CD4-positive, alpha-beta T cell treated with Interferon alpha-2 for 1 hour (primary cell): ENCODE measurements at regions not wholly inside any gene's neighbourhood (a gene's known extent, or its start where the extent isn't known, plus 50 kb on each side); places are given as distances from the start of the nearest gene placed in this dataset.
A peak's percentile ranks its signal among the peaks of the same experiment; 100 is the strongest.
"Not testable (repeated sequence)": the region's sequence is repeated elsewhere in the genome, so short reads cannot be mapped to it uniquely, and the experiment has no call there.

Source experiments
- DNase-seq, 2 donors: peaks; one replicate each; pipeline ENCODE4 v3.0.0-alpha.2; 2020 to 2022

GRCh38 chr12:107509421-107509820, 176.2 kb upstream of the PWP1 start:
- DNase-seq = no peak

DNA sequence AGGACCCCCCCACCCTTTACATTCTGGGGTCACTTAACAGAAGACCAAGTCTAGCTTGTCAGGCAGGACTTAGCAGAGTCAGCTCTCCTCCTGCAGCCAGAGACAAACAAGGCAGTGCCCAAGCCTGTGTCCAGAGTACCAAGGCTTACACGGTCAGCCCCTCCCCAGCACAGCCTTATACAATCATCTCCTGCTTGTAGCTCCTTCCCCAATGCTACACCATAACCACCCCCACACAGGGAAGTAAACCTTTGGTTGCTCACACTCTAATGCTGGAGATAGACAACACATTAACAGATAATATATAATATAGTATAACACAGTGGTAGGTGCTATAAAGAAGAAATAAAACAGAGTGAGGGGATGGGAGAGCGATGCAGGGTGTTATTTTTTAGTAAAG, 175.4 kb upstream of the PWP1 start:
- no peak for DNase-seq

DNA sequence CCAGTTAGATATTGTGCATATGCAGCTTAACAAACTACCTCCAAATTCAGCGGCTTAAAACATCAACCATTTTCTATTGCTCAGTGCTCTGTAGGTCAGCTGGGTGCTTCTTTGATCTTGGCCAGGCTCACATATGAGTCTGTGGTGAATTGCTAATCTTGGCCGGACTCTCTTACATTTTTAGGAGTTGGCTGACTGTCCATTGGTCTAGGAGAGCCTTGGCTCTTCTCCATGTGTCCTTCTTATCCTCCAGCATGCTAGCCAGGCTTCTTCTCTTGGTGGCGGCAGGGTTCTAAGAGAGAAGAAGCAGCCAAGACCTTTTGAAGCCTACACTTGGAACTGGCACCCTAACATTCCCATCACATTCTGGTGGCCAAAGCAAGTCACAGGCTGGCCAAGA, 174.3 kb upstream of the PWP1 start:
- no peak for DNase-seq

GRCh38 chr12:107512391-107512790, 173.2 kb upstream of the PWP1 start:
- no peak for DNase-seq

DNA sequence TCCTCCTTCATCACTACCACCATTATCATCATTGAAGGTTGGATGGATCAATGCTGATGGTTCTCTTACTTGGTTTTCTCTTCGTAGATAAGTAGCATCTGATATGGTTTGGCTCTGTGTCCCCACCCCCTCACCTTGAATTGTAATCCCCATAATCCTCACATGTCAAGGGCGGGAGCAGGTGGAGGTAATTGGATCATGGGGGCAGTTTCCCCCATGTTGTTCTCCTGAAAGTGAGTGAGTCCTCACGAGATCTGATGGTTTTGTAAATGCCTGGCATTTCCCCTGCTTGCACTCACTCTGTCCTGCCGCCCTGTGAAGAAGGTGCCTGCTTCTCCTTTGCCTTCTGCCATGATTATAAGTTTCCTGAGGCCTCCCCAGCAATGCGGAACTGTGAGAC, 172.4 kb upstream of the PWP1 start:
- DNase-seq = no peak

- DNase-seq = no peak
These were observed 171.8 kb upstream of the PWP1 start for GRCh38 chr12:107513636-107514400.

DNA sequence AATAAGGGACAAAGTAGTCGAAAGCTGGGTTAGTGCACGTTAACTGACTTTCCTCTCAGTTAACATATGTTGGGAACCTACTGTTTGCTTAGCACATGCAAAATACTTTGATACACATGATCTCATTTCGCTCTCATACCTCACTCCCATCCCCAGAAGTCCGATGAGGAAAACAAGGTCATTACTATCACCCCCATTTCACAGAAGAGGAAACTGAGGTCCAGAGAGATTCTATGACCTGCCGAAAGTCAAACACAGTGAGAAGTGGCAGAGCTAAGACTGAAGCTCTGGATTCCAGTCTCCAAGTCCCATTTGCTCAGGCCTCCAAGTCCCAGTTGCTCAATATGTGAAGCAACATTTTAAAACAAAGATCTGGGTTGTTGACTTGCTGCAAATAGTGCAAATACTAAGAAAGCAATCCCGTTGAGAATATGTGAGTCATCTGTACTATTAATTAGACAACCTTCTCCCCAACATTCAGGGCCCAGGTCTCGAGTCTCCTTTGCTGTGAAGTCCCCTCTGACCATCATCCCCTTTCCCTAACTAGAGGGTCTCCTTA, 170.6 kb upstream of the PWP1 start:
- DNase-seq = no peak

DNA sequence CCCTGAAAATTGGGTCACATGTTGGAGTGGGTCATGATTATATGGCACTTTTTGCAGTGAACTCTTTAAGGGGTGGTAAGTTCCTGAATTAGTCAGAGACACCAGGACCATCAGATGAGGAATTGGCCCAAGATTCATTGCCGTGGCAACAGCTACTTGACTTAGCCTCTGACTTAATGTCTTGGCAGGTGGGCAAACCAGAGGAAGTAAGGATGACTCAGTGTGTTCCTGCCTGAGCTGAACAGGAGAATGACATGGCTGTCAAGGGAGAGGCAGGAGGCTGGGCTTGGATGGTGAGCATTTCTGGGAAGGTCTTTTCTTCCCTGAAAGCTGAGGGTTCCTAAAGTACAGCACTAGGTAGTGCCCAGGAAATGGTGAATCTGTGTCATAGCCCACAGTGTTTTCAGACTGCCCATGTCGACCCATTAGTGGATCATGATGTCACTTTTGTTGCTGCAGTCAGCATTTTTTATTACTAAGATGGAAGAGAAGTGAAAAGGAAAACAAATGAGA, 170.1 kb upstream of the PWP1 start:
- DNase-seq = peak in 1 of 2 donors; percentile 23

- not testable (repeated sequence) for DNase-seq
These were observed 167.8 kb upstream of the PWP1 start for GRCh38 chr12:107517816-107518215.

GRCh38 chr12:107518868-107519267, 166.7 kb upstream of the PWP1 start:
- no peak for DNase-seq

DNA sequence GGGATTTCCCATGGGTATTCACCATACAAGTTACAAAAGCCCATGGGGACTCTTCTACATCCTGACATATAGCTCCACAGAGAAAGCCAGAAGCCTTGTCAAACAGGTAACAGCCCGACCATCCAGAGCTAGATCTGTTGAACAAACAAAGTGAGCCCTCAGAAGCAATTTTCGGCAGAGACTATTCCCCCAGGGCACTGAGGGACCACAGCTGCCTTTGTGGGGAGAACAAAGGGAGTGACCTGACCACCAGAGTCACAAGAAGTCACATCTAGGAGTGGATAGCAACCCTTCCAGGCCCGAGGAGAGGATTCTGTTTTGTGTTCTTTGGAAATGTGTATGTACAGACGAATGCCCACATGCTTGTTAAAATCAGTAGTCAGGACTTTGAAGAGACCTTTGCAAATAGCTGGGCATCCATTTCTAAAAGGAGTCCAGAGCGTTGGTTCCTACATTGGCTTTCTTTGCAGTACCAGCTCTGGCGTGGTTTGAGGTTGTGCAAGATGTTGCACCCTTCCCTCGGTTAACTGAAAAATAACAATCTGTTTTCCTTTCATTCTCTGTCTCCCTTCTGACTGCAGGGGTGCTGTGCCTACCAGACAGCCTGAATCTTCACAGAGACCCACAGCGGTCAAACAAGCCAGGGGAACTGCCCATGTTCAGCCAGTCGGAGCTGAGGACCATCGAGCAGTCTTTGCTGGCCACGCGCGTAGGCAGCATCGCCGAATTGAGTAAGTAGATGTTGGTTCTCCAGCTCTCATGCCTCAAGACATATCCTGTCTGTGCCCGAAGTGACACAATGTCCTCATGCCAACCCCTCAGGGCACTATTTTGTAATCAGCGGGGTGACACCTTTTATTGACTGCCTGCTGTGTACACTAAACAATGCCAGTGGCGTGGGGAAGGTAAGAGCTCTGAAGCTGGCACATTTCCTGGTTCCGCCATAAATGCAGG, 165.4 kb upstream of the PWP1 start:
- no peak for DNase-seq

DNA sequence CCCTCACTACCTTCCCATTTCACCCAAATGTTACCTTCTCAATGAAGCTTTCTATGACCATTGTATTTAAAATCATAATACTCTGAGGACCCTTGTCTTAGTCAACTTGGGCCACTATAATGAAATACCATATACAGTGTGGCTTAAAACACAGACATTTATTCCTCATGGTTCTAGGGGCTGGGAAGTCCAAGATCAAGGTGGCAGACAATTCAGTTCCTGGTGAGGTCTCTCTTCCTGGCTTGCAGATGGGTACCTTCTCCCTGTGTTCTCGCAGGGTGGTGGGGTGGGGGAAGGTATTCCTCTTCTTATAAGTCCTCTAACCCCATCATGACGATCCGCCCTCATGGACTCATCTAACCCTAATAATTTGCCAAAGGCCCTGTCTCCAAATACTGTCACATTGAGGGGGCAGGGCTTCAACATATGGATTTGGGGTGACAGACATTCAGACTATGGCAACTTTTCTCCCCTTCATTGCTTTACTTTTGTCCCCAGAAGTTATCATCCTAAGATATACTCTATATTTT, 163.7 kb upstream of the PWP1 start:
- no peak for DNase-seq

- DNase-seq = no peak
These were observed 162.7 kb upstream of the PWP1 start for GRCh38 chr12:107522692-107523477.

GRCh38 chr12:107523775-107524535, 161.6 kb upstream of the PWP1 start:
- no peak for DNase-seq

DNA sequence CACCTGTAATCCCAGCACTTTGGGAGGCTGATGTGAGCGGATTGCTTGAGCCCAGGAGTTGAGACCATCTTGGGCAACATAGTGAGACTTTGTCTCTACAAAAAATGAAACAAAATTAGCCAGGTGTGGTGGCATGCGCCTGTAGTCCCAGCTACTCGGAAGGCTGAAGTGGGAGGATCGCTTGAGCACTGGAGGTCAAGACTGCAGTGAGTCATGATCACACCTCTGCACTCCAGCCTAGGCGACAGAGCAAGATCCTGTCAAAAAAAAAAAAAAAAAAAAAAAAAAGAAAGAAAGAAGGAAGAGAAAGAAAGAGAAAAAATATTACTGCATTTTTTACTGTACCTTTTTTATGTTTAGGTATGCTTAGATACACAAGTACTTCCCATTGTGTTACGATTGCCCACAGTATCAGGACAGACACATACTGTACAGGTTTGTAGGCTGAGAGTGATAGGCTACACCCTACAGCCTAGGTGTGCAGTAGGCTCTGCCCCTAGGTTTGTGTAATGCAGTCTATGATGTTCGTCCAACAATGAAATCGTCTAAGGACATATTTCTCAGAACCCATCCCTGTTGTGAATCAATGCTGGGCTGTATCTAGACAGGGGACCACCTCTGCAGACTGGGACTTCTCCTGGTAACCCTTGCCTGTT, 160.4 kb upstream of the PWP1 start:
- DNase-seq = no peak

- no peak for DNase-seq
These were observed 159.7 kb upstream of the PWP1 start for GRCh38 chr12:107525719-107526554.

DNA sequence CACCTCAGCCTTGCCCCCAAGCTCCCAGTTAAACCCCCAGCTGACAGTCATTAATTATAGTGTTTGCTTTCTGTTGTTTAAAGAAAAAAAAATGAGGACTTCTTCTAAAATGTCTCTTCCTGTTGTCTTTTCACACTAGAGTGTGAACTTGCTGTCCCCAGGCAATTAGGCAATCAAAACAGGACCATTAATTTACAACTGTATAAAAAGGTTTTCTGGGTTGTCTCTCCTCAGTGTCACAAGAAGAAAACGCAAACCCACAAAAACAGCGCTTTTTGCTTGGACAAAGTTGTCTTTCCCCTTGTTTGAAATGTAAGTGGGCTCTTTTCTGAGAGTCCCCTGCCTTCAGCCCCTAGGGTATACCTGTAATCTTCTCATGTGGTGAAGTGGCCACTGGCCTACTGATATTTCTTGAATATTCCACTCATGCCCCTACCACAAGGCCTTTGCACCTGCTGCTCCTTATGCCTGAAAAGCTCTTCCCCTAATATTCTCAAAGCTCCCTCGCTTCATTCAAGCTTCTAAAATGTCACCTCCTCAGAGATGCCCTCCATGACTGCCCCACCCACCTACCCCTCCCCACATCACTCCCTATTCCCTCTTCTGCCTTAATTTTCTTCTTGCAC, 158.9 kb upstream of the PWP1 start:
- DNase-seq = no peak

- no peak for DNase-seq
These were observed 156.8 kb upstream of the PWP1 start for GRCh38 chr12:107528731-107529365.

DNA sequence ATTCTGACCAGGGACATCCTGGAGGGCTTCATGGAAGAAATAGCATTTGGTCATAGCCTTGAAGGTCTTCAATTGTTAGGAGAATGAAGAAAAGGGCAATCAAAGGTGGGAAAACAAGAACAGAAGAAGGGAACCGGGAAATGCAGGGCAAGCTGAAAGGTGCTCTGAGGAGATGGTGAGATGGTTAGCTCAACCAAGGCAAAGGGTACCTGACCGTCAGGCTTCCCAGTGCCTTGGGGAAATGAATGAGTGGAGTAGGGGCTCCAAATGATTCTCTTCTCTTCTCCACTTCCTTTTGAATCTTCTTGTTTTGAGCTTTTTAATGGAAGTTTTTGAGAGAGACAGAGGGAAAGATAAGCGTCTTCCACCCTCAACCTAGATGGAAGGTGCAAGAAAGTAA, 155.6 kb upstream of the PWP1 start:
- DNase-seq = no peak
